PC-9 (cell line): ENCODE measurements at regions not wholly inside any gene's neighbourhood (a gene's known extent, or its start where the extent isn't known, plus 50 kb on each side); places are given as distances from the start of the nearest gene placed in this dataset.

Source experiments
- CTCF ChIP-seq: fragments of 200-600 bp; sonication (generic); conservative IDR thresholded peaks from 2 replicates; pipeline ENCODE4 v1.6.1; 2017; ENCODE audit warnings: mixed run types, antibody characterized with exemption, mild to moderate bottlenecking, moderate library complexity
- EZH2 ChIP-seq: fragments of 200-600 bp; sonication (generic); IDR thresholded peaks from 2 replicates; pipeline ENCODE4 v1.8.0; 2017; ENCODE audit warnings: antibody characterized with exemption, low read depth

DNA sequence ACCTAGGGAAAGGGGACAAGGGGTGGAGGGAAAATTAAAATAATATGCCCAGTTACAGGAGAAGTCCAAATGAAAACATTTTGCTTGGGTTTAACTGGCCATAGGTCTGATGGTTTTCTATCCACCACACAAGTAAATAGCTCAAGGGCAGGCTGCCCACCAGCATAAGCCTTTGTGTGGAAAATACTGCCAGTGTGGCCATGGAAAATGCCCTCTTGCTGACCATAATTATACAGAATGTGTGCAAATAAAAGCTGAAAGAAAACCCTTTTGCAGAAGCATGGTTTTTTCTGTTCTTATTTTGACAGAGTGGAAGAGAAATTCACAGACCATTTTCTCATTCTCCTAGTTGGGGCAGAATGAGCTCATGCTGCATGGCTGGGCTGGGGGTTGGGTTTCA is 111.3 kb upstream of the SIX2 start:
- TF ChIP-seq CTCF (no peak), EZH2 (no peak)
